ENCODE measurements at regions not wholly inside any gene's neighbourhood (a gene's known extent, or its start where the extent isn't known, plus 50 kb on each side); places are given as distances from the start of the nearest gene placed in this dataset.

- TF ChIP-seq ZBTB4 (CRISPR knock-in tag; IDR thresholded peaks at IDR 0.05) (no peak), ZNF274 (IDR thresholded peaks at IDR 0.05; ENCODE audit: insufficient read depth, insufficient read length) (no peak), STAT3 (IDR thresholded peaks at IDR 0.05; ENCODE audit: low read depth, low read length) (no peak), E4F1 (IDR thresholded peaks at IDR 0.05; ENCODE audit: borderline replicate concordance, partially characterized antibody) (no peak), PKNOX1 (IDR thresholded peaks at IDR 0.05) (no peak), MEF2B (IDR thresholded peaks at IDR 0.05; ENCODE audit: partially characterized antibody, poor library complexity, severe bottlenecking) (no peak), ESRRA (IDR thresholded peaks at IDR 0.05; ENCODE audit: low read length) (no peak)
- TF ChIP-seq, protein P1, sequence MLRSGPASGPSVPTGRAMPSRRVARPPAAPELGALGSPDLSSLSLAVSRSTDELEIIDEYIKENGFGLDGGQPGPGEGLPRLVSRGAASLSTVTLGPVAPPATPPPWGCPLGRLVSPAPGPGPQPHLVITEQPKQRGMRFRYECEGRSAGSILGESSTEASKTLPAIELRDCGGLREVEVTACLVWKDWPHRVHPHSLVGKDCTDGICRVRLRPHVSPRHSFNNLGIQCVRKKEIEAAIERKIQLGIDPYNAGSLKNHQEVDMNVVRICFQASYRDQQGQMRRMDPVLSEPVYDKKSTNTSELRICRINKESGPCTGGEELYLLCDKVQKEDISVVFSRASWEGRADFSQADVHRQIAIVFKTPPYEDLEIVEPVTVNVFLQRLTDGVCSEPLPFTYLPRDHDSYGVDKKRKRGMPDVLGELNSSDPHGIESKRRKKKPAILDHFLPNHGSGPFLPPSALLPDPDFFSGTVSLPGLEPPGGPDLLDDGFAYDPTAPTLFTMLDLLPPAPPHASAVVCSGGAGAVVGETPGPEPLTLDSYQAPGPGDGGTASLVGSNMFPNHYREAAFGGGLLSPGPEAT (IDR thresholded peaks at IDR 0.05; ENCODE audit: low read depth): no peak
Observed at GRCh38 chr13:60721063-60721462, 324.0 kb downstream of the TDRD3 start (continued).

Measured in GM12878 (cell line).